ENCODE measurements at regions not wholly inside any gene's neighbourhood (a gene's known extent, or its start where the extent isn't known, plus 50 kb on each side); places are given as distances from the start of the nearest gene placed in this dataset.

DNA sequence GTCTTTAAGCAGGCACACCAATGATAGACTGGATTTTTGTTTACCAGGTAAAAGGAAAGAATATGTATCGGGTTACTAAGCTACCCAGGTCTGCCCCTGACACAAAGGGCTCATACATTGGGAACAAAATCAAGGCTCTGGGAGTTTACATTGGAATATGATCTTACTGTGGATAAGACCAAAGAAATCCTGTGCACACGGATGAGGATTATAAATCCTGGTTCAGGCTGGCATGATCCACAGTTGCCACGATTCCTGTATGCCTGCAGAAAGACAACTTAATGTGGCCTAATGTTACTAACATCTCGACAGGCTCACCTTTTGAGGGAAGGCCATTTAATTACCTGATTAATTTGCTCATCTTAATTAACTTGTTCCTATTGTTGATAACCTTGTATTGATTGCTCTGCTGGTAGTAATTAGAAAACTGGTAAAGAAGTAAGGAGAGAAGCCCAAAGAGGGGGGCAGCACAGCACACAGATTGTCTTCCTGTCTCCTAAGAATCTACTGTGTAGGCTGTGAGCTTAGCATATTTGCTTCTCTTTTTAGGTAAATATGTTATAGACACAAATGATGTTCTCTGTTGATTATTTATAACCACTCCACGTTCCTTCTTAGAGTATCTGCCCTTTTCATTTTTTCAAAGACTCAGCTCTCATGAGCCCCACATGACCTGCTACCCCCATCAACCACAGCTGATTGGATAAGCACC lies 51.0 kb upstream of the TOX3 start (continued):
- no peak for TF ChIP-seq KLF12 (CRISPR knock-in tag; IDR thresholded peaks at IDR 0.05; ENCODE audit: borderline replicate concordance)
- no peak; the same call in 1 of the 2 replicates for TF ChIP-seq FOXK2 (IDR thresholded peaks at IDR 0.05)
- TF ChIP-seq, protein P1, sequence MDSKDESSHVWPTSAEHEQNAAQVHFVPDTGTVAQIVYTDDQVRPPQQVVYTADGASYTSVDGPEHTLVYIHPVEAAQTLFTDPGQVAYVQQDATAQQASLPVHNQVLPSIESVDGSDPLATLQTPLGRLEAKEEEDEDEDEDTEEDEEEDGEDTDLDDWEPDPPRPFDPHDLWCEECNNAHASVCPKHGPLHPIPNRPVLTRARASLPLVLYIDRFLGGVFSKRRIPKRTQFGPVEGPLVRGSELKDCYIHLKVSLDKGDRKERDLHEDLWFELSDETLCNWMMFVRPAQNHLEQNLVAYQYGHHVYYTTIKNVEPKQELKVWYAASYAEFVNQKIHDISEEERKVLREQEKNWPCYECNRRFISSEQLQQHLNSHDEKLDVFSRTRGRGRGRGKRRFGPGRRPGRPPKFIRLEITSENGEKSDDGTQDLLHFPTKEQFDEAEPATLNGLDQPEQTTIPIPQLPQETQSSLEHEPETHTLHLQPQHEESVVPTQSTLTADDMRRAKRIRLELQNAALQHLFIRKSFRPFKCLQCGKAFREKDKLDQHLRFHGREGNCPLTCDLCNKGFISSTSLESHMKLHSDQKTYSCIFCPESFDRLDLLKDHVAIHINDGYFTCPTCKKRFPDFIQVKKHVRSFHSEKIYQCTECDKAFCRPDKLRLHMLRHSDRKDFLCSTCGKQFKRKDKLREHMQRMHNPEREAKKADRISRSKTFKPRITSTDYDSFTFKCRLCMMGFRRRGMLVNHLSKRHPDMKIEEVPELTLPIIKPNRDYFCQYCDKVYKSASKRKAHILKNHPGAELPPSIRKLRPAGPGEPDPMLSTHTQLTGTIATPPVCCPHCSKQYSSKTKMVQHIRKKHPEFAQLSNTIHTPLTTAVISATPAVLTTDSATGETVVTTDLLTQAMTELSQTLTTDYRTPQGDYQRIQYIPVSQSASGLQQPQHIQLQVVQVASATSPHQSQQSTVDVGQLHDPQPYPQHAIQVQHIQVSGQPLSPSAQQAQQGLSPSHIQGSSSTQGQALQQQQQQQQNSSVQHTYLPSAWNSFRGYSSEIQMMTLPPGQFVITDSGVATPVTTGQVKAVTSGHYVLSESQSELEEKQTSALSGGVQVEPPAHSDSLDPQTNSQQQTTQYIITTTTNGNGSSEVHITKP (CRISPR knock-in tag; IDR thresholded peaks at IDR 0.05; ENCODE audit: low read depth): peak; percentile 76; the same call in 1 of the 2 replicates
- TF ChIP-seq ZNF33A (CRISPR knock-in tag; IDR thresholded peaks at IDR 0.05; ENCODE audit: borderline replicate concordance): peak; percentile 71; the same call in 1 of the 2 replicates
- TF ChIP-seq NKX3-1 (CRISPR knock-in tag; IDR thresholded peaks at IDR 0.05): peak; percentile 50; the same call in 1 of the 2 replicates
- no peak for TF ChIP-seq RORA (CRISPR knock-in tag; IDR thresholded peaks at IDR 0.05)
- TF ChIP-seq ZNF343 (CRISPR knock-in tag; IDR thresholded peaks at IDR 0.05): no peak
- TF ChIP-seq MAFG (CRISPR knock-in tag; IDR thresholded peaks at IDR 0.05): no peak
- no peak for TF ChIP-seq ZBTB3 (CRISPR knock-in tag; IDR thresholded peaks at IDR 0.05; ENCODE audit: borderline replicate concordance, low read depth)
- no peak; the same call in 1 of the 2 replicates for TF ChIP-seq ZNF546 (CRISPR knock-in tag; conservative IDR thresholded peaks at IDR 0.05)
- TF ChIP-seq FOXA1 (IDR thresholded peaks at IDR 0.05): peak; percentile 79
- peak; percentile 95 for TF ChIP-seq FOXA1 (CRISPR knock-in tag; IDR thresholded peaks at IDR 0.05)
- no peak for TF ChIP-seq ZC3H4 (CRISPR knock-in tag; IDR thresholded peaks at IDR 0.05; ENCODE audit: borderline replicate concordance)
- no peak for TF ChIP-seq ZNF670 (CRISPR knock-in tag; IDR thresholded peaks at IDR 0.05; ENCODE audit: borderline replicate concordance)
- TF ChIP-seq RARG (CRISPR knock-in tag; IDR thresholded peaks at IDR 0.05; ENCODE audit: low read depth): no peak
- TF ChIP-seq AKAP8 (CRISPR knock-in tag; IDR thresholded peaks at IDR 0.05): no peak
- TF ChIP-seq HNF4A (CRISPR knock-in tag; IDR thresholded peaks at IDR 0.05): no peak; the same call in 1 of the 2 replicates
- TF ChIP-seq ZNF205 (CRISPR knock-in tag; IDR thresholded peaks at IDR 0.05): peak; percentile 46; the same call in 1 of the 2 replicates
- no peak for TF ChIP-seq STAT5B (CRISPR knock-in tag; IDR thresholded peaks at IDR 0.05)
- no peak for TF ChIP-seq KAT2B (IDR thresholded peaks at IDR 0.05; ENCODE audit: borderline replicate concordance, low read depth, low read length)
- TF ChIP-seq ZBTB7B (CRISPR knock-in tag; IDR thresholded peaks at IDR 0.05): no peak
- TF ChIP-seq ZNF570 (CRISPR knock-in tag; IDR thresholded peaks at IDR 0.05; ENCODE audit: borderline replicate concordance): no peak
- peak; percentile 57; the same call in 1 of the 2 replicates for TF ChIP-seq ZKSCAN8 (CRISPR knock-in tag; IDR thresholded peaks at IDR 0.05; ENCODE audit: borderline replicate concordance)
- no peak for TF ChIP-seq SCMH1 (CRISPR knock-in tag; IDR thresholded peaks at IDR 0.05; ENCODE audit: borderline replicate concordance)
- TF ChIP-seq DPF2 (CRISPR knock-in tag; IDR thresholded peaks at IDR 0.05; ENCODE audit: borderline replicate concordance, low read depth): peak; percentile 68
- TF ChIP-seq ZNF558 (CRISPR knock-in tag; IDR thresholded peaks at IDR 0.05; ENCODE audit: borderline replicate concordance): no peak
- TF ChIP-seq RFXAP (CRISPR knock-in tag; IDR thresholded peaks at IDR 0.05; ENCODE audit: borderline replicate concordance): no peak; the same call in 1 of the 2 replicates
- no peak for TF ChIP-seq ZNF101 (CRISPR knock-in tag; IDR thresholded peaks at IDR 0.05; ENCODE audit: borderline replicate concordance, low read depth)
- no peak for TF ChIP-seq SMYD3 (CRISPR knock-in tag; IDR thresholded peaks at IDR 0.05)
